ENCODE measurements at regions not wholly inside any gene's neighbourhood (a gene's known extent, or its start where the extent isn't known, plus 50 kb on each side); places are given as distances from the start of the nearest gene placed in this dataset.
A peak's percentile ranks its signal among the peaks of the same experiment; 100 is the strongest.

DNA sequence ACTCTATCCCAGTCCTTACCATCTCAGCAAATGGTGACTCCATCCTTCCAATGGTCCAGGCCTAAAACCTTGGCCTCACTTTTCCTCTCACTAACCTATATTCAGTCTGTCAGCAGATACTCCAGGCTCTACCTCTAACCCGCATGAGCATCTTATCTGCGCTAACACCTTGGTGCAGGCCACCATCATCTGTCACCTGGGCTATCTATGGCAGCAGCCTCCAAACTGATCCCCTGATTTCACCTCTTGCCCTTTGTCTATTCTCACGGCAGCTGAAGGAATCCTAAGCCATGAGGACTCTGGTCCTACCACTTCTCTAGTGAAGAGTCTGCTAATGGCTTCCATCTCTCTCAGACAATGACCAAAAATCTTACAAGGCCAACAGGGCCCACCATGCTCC is 57.9 kb upstream of the CCL1 start:
- H3K27me3 ChIP-seq (ENCODE audit: low read depth, low read length): peaks cover 67% of the 10 kb centered on the region
- no peaks in the 10 kb centered on the region for H3K4me1 ChIP-seq (ENCODE audit: low read length)
- H3K79me2 ChIP-seq (ENCODE audit: low read length): no peaks in the 10 kb centered on the region
- no peaks in the 10 kb centered on the region for H3K9me3 ChIP-seq (ENCODE audit: insufficient read depth, low read length)
- no peaks in the 10 kb centered on the region for H3K36me3 ChIP-seq (replicated peaks; ENCODE audit: low read depth, low read length)
- H3K27ac ChIP-seq (ENCODE audit: low read length): no peak overlapping the region
- no peak overlapping the region for H3K9ac ChIP-seq (ENCODE audit: low read length)
- no peak overlapping the region for H3K4me2 ChIP-seq (ENCODE audit: low read length)
- no peaks in the 10 kb centered on the region for H4K20me1 ChIP-seq (ENCODE audit: insufficient read depth, low read length)
- no peak for TF ChIP-seq EZH2phosphoT487 (IDR thresholded peaks at IDR 0.05; ENCODE audit: low read depth)
- TF ChIP-seq, protein P1, sequence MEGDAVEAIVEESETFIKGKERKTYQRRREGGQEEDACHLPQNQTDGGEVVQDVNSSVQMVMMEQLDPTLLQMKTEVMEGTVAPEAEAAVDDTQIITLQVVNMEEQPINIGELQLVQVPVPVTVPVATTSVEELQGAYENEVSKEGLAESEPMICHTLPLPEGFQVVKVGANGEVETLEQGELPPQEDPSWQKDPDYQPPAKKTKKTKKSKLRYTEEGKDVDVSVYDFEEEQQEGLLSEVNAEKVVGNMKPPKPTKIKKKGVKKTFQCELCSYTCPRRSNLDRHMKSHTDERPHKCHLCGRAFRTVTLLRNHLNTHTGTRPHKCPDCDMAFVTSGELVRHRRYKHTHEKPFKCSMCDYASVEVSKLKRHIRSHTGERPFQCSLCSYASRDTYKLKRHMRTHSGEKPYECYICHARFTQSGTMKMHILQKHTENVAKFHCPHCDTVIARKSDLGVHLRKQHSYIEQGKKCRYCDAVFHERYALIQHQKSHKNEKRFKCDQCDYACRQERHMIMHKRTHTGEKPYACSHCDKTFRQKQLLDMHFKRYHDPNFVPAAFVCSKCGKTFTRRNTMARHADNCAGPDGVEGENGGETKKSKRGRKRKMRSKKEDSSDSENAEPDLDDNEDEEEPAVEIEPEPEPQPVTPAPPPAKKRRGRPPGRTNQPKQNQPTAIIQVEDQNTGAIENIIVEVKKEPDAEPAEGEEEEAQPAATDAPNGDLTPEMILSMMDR (IDR thresholded peaks at IDR 0.05; ENCODE audit: low read depth, low read length): no peak
- H3K4me3 ChIP-seq (ENCODE audit: low read length): no peak overlapping the region
- H2AFZ ChIP-seq (ENCODE audit: low read depth, low read length): no peak overlapping the region

DNA sequence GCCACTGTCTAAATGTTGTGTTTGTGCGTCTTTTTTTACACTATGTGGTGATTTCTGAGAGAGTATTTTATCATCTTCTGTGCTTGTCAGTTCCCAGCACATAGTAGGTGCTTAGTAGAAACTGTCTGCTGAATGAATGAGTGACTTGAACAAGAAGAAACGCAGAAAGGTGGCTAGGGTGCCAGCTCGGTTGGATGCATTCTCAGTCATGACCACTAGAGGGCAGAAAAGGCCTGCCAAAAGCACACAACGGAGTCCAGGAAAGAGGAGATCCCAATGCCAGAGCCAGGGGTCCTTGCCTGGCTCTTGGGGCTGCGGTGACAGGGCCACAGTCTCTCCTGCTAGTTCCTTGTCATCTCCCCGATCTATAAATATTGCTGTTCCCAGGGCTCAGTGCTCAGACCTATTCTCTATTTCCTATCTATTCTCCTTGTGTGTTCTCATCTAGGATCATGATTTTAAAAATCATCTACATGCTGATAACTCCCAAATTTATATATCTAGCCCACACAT is 57.3 kb upstream of the CCL1 start:
- Histone ChIP-seq H3K4me2 (ENCODE audit: low read length) (no peak overlapping the region), H3K79me2 (ENCODE audit: low read length) (no peaks in the 10 kb centered on the region), H3K36me3 (replicated peaks; ENCODE audit: low read depth, low read length) (no peaks in the 10 kb centered on the region), H2AFZ (ENCODE audit: low read depth, low read length) (no peak overlapping the region), H3K9ac (ENCODE audit: low read length) (no peak overlapping the region), H3K27me3 (ENCODE audit: low read depth, low read length) (peaks cover 65% of the 10 kb centered on the region), H3K9me3 (ENCODE audit: insufficient read depth, low read length) (no peaks in the 10 kb centered on the region), H3K27ac (ENCODE audit: low read length) (no peak overlapping the region), H3K4me1 (ENCODE audit: low read length) (no peaks in the 10 kb centered on the region), H4K20me1 (ENCODE audit: insufficient read depth, low read length) (no peaks in the 10 kb centered on the region), H3K4me3 (ENCODE audit: low read length) (no peak overlapping the region)
- no peak for TF ChIP-seq EZH2phosphoT487 (IDR thresholded peaks at IDR 0.05; ENCODE audit: low read depth)
- TF ChIP-seq, protein P1 (IDR thresholded peaks at IDR 0.05; ENCODE audit: low read depth, low read length): peak; percentile 92

DNA sequence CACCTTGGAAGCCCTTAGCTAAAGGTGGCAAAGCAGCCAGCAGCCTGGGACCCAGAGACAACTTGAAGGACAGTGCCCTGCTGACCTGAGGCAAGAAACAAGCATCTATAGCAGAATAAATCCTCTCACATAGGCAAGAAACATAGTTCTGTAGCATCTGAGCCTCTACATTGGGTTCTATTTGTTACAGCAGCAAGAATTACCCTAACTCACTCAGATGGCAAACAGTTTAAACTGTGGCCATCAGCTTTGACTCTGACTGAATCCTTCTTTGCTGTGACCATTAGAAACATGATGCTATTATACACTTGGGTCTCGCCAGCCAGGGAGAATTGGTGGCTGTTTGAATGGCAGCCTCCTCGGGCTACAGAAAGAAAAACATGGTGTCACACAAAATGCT is 53.1 kb upstream of the CCL1 start:
- Histone ChIP-seq H3K4me1 (ENCODE audit: low read length) (no peaks in the 10 kb centered on the region), H3K4me2 (ENCODE audit: low read length) (no peak overlapping the region), H3K27me3 (ENCODE audit: low read depth, low read length) (peaks cover 80% of the 10 kb centered on the region), H3K79me2 (ENCODE audit: low read length) (no peaks in the 10 kb centered on the region), H3K4me3 (ENCODE audit: low read length) (no peak overlapping the region), H3K27ac (ENCODE audit: low read length) (no peak overlapping the region), H3K9ac (ENCODE audit: low read length) (no peak overlapping the region), H3K9me3 (ENCODE audit: insufficient read depth, low read length) (no peaks in the 10 kb centered on the region), H3K36me3 (replicated peaks; ENCODE audit: low read depth, low read length) (no peaks in the 10 kb centered on the region), H4K20me1 (ENCODE audit: insufficient read depth, low read length) (peaks cover 3% of the 10 kb centered on the region; the same call in 1 of the 2 replicates), H2AFZ (ENCODE audit: low read depth, low read length) (no peak overlapping the region)
- TF ChIP-seq, protein P1 (IDR thresholded peaks at IDR 0.05; ENCODE audit: low read depth, low read length): no peak
- TF ChIP-seq EZH2phosphoT487 (IDR thresholded peaks at IDR 0.05; ENCODE audit: low read depth): no peak

DNA sequence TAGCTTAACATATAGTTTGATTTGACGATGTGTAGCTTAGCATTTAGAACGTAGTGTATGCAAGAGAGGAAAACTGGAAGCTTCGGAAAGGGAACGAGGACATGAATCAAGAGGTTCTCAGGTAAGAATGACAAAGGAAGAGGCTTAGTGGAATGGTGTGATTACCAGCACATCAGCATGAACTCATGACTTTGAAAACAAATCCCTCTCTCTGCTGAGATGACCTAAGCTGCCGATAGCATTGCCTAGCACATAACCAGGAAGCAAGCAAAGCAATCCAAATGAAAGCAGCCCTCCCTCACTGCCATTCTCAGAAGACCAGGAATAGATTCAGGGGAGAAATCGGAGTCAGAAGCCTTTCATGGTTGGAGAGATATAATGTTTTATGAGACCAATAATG is 51.3 kb upstream of the CCL1 start:
- H3K4me2 ChIP-seq (ENCODE audit: low read length): no peak overlapping the region
- no peak overlapping the region for H3K27ac ChIP-seq (ENCODE audit: low read length)
- no peak for TF ChIP-seq EZH2phosphoT487 (IDR thresholded peaks at IDR 0.05; ENCODE audit: low read depth)
- TF ChIP-seq, protein P1 (IDR thresholded peaks at IDR 0.05; ENCODE audit: low read depth, low read length): no peak
- H4K20me1 ChIP-seq (ENCODE audit: insufficient read depth, low read length): peaks cover 3% of the 10 kb centered on the region; the same call in 1 of the 2 replicates
- no peaks in the 10 kb centered on the region for H3K9me3 ChIP-seq (ENCODE audit: insufficient read depth, low read length)
- H3K36me3 ChIP-seq (replicated peaks; ENCODE audit: low read depth, low read length): no peaks in the 10 kb centered on the region
- no peak overlapping the region for H3K9ac ChIP-seq (ENCODE audit: low read length)
- no peaks in the 10 kb centered on the region for H3K4me1 ChIP-seq (ENCODE audit: low read length)
- no peak overlapping the region for H2AFZ ChIP-seq (ENCODE audit: low read depth, low read length)
- peaks cover 82% of the 10 kb centered on the region for H3K27me3 ChIP-seq (ENCODE audit: low read depth, low read length)
- no peak overlapping the region for H3K4me3 ChIP-seq (ENCODE audit: low read length)
- H3K79me2 ChIP-seq (ENCODE audit: low read length): no peaks in the 10 kb centered on the region

Data from OCI-LY3 (cell line).